ENCODE measurements at regions not wholly inside any gene's neighbourhood (a gene's known extent, or its start where the extent isn't known, plus 50 kb on each side); places are given as distances from the start of the nearest gene placed in this dataset.

- Histone ChIP-seq H4K12ac (ENCODE audit: low read depth, low read length) (no peak overlapping the region), H3K4ac (ENCODE audit: low read depth, low read length) (no peak overlapping the region), H3K36me3 (ENCODE audit: control insufficient read depth in 1 of 2, insufficient read depth in 2 of 2, low read length in 2 of 2) (no peaks in the 10 kb centered on the region), H3K27me3 (ENCODE audit: insufficient read depth, low read length) (no peaks in the 10 kb centered on the region), H3K23ac (ENCODE audit: low read length) (no peak overlapping the region), H3K4me1 (ENCODE audit: control insufficient read depth in 1 of 2, insufficient read depth in 2 of 2, low read length in 2 of 2) (peaks cover 8% of the 10 kb centered on the region in 2 experiments), H4K91ac (ENCODE audit: low read depth, low read length) (no peak overlapping the region), H2BK5ac (ENCODE audit: low read depth, low read length, poor library complexity) (no peak overlapping the region), H2AK5ac (ENCODE audit: low read length) (no peak overlapping the region), H3K4me2 (ENCODE audit: low read length) (no peak overlapping the region), H3K9me3 (ENCODE audit: insufficient read depth, low read depth, low read length) (peaks cover 4% of the 10 kb centered on the region), H3K14ac (ENCODE audit: low read length) (no peak overlapping the region), H3K9ac (ENCODE audit: low read length) (no peak overlapping the region), H2BK120ac (ENCODE audit: insufficient read depth, low read length, poor library complexity) (no peak overlapping the region), H3K18ac (ENCODE audit: low read length) (no peak overlapping the region), H3K27ac (ENCODE audit: low read depth, low read length) (no peak overlapping the region), H2BK12ac (ENCODE audit: low read length) (no peak overlapping the region), H3K79me2 (ENCODE audit: control insufficient read depth, insufficient read depth, low read length, poor library complexity) (peaks cover 4% of the 10 kb centered on the region), H4K8ac (ENCODE audit: low read depth, low read length) (no peak overlapping the region), H2AFZ (ENCODE audit: insufficient read depth, low read length, poor library complexity) (no peak overlapping the region), H3K4me3 (ENCODE audit: low read depth, low read length) (no peak overlapping the region), H3K79me1 (ENCODE audit: low read length) (peaks cover 6% of the 10 kb centered on the region)
- DNase-seq = no peak
- no CpG with 5 or more reads among the region's 2 CpGs for WGBS (ENCODE audit: extremely low coverage, insufficient coverage, insufficient read length)
These were observed 413.1 kb downstream of the MED13L start for GRCh38 chr12:115864396-115864795.

- no CpG with 5 or more reads among the region's 3 CpGs for WGBS (ENCODE audit: extremely low coverage, insufficient coverage, insufficient read length)
These were observed 416.9 kb downstream of the MED13L start for GRCh38 chr12:115860619-115861018.

GRCh38 chr12:115859231-115859630 is 418.3 kb downstream of the MED13L start:
- no peak overlapping the region for H4K12ac ChIP-seq (ENCODE audit: low read depth, low read length)
- H2BK120ac ChIP-seq (ENCODE audit: insufficient read depth, low read length, poor library complexity) = no peak overlapping the region
- H2AFZ ChIP-seq (ENCODE audit: insufficient read depth, low read length, poor library complexity) = no peak overlapping the region
- WGBS (ENCODE audit: extremely low coverage, insufficient coverage, insufficient read length) = no CpG with 5 or more reads among the region's 6 CpGs
- no peaks in the 10 kb centered on the region for H3K36me3 ChIP-seq (ENCODE audit: control insufficient read depth in 1 of 2, insufficient read depth in 2 of 2, low read length in 2 of 2)
- H3K79me2 ChIP-seq (ENCODE audit: control insufficient read depth, insufficient read depth, low read length, poor library complexity) = peaks cover 1% of the 10 kb centered on the region
- H2BK5ac ChIP-seq (ENCODE audit: low read depth, low read length, poor library complexity) = no peak overlapping the region
- no peak overlapping the region for H3K4me2 ChIP-seq (ENCODE audit: low read length)
- DNase-seq = no peak
- H3K14ac ChIP-seq (ENCODE audit: low read length) = no peak overlapping the region
- H3K27ac ChIP-seq (ENCODE audit: low read depth, low read length) = no peak overlapping the region
- no peak overlapping the region for H3K4ac ChIP-seq (ENCODE audit: low read depth, low read length)
- no peak overlapping the region for H3K4me3 ChIP-seq (ENCODE audit: low read depth, low read length)
- no peak overlapping the region for H3K9ac ChIP-seq (ENCODE audit: low read length)
- H3K9me3 ChIP-seq (ENCODE audit: insufficient read depth, low read depth, low read length) = no peaks in the 10 kb centered on the region
- no peak overlapping the region for H2BK12ac ChIP-seq (ENCODE audit: low read length)
- H3K27me3 ChIP-seq (ENCODE audit: insufficient read depth, low read length) = no peaks in the 10 kb centered on the region
- H3K4me1 ChIP-seq (ENCODE audit: control insufficient read depth in 1 of 2, insufficient read depth in 2 of 2, low read length in 2 of 2) = no peaks in the 10 kb centered on the region
- H2AK5ac ChIP-seq (ENCODE audit: low read length) = no peak overlapping the region
- H4K91ac ChIP-seq (ENCODE audit: low read depth, low read length) = no peak overlapping the region
- no peak overlapping the region for H4K8ac ChIP-seq (ENCODE audit: low read depth, low read length)
- H3K23ac ChIP-seq (ENCODE audit: low read length) = no peak overlapping the region
- H3K18ac ChIP-seq (ENCODE audit: low read length) = no peak overlapping the region
- peaks cover 2% of the 10 kb centered on the region for H3K79me1 ChIP-seq (ENCODE audit: low read length)

More at GRCh38 chr12:115860619-115861018, 416.9 kb downstream of the MED13L start:
- Histone ChIP-seq H3K14ac (ENCODE audit: low read length) (no peak overlapping the region), H3K9ac (ENCODE audit: low read length) (no peak overlapping the region), H3K27ac (ENCODE audit: low read depth, low read length) (no peak overlapping the region), H2AFZ (ENCODE audit: insufficient read depth, low read length, poor library complexity) (no peak overlapping the region), H2BK5ac (ENCODE audit: low read depth, low read length, poor library complexity) (no peak overlapping the region), H3K18ac (ENCODE audit: low read length) (no peak overlapping the region), H3K4me3 (ENCODE audit: low read depth, low read length) (no peak overlapping the region), H3K36me3 (ENCODE audit: control insufficient read depth in 1 of 2, insufficient read depth in 2 of 2, low read length in 2 of 2) (no peaks in the 10 kb centered on the region), H3K27me3 (ENCODE audit: insufficient read depth, low read length) (no peaks in the 10 kb centered on the region), H3K79me1 (ENCODE audit: low read length) (peaks cover 2% of the 10 kb centered on the region), H3K23ac (ENCODE audit: low read length) (no peak overlapping the region), H2BK120ac (ENCODE audit: insufficient read depth, low read length, poor library complexity) (no peak overlapping the region), H2BK12ac (ENCODE audit: low read length) (no peak overlapping the region), H4K8ac (ENCODE audit: low read depth, low read length) (no peak overlapping the region), H4K12ac (ENCODE audit: low read depth, low read length) (no peak overlapping the region), H3K79me2 (ENCODE audit: control insufficient read depth, insufficient read depth, low read length, poor library complexity) (peaks cover 1% of the 10 kb centered on the region), H3K4ac (ENCODE audit: low read depth, low read length) (no peak overlapping the region), H3K4me1 (ENCODE audit: control insufficient read depth in 1 of 2, insufficient read depth in 2 of 2, low read length in 2 of 2) (no peaks in the 10 kb centered on the region), H2AK5ac (ENCODE audit: low read length) (no peak overlapping the region), H4K91ac (ENCODE audit: low read depth, low read length) (no peak overlapping the region), H3K9me3 (ENCODE audit: insufficient read depth, low read depth, low read length) (no peaks in the 10 kb centered on the region), H3K4me2 (ENCODE audit: low read length) (no peak overlapping the region)
- DNase-seq = no peak

- Histone ChIP-seq H3K9ac (ENCODE audit: low read length) (no peak overlapping the region), H4K8ac (ENCODE audit: low read depth, low read length) (no peak overlapping the region), H3K4me3 (ENCODE audit: low read depth, low read length) (no peak overlapping the region), H2BK5ac (ENCODE audit: low read depth, low read length, poor library complexity) (no peak overlapping the region), H4K12ac (ENCODE audit: low read depth, low read length) (no peak overlapping the region), H3K14ac (ENCODE audit: low read length) (no peak overlapping the region), H3K23ac (ENCODE audit: low read length) (no peak overlapping the region), H3K9me3 (ENCODE audit: insufficient read depth, low read depth, low read length) (no peaks in the 10 kb centered on the region), H3K4ac (ENCODE audit: low read depth, low read length) (no peak overlapping the region), H3K36me3 (ENCODE audit: control insufficient read depth in 1 of 2, insufficient read depth in 2 of 2, low read length in 2 of 2) (no peaks in the 10 kb centered on the region), H2BK12ac (ENCODE audit: low read length) (no peak overlapping the region), H2AK5ac (ENCODE audit: low read length) (peak overlapping the region; percentile 71), H3K4me2 (ENCODE audit: low read length) (no peak overlapping the region), H2BK120ac (ENCODE audit: insufficient read depth, low read length, poor library complexity) (no peak overlapping the region), H2AFZ (ENCODE audit: insufficient read depth, low read length, poor library complexity) (no peak overlapping the region), H3K18ac (ENCODE audit: low read length) (no peak overlapping the region), H3K27me3 (ENCODE audit: insufficient read depth, low read length) (no peaks in the 10 kb centered on the region), H3K79me1 (ENCODE audit: low read length) (no peaks in the 10 kb centered on the region), H3K4me1 (ENCODE audit: control insufficient read depth in 1 of 2, insufficient read depth in 2 of 2, low read length in 2 of 2) (no peaks in the 10 kb centered on the region), H4K91ac (ENCODE audit: low read depth, low read length) (peak overlapping the region; percentile 28), H3K27ac (ENCODE audit: low read depth, low read length) (no peak overlapping the region), H3K79me2 (ENCODE audit: control insufficient read depth, insufficient read depth, low read length, poor library complexity) (no peaks in the 10 kb centered on the region)
- WGBS (ENCODE audit: extremely low coverage, insufficient coverage, insufficient read length) = no CpG with 5 or more reads among the region's 3 CpGs
- DNase-seq = no peak
These were observed 419.6 kb downstream of the MED13L start for GRCh38 chr12:115857923-115858322.

Data from trophoblast cell (in vitro differentiated cells and primary cell).